Stimulated activated naive B cell treated with anti-CD40 and anti-IgM and Interleukin-4, amounts not matched to agents 10 μg/mL and 1 μg/mL and 100 μg/mL, for 72 hours (primary cell): ENCODE measurements at regions not wholly inside any gene's neighbourhood (a gene's known extent, or its start where the extent isn't known, plus 50 kb on each side); places are given as distances from the start of the nearest gene placed in this dataset.

ENCODE experiments used
- ATAC-seq, 2 donors: fragments of 150-1000 bp; cut with Tn5 transposase; replicated peaks; 2 replicates each; pipeline ENCODE4 v1.10.0; 2021; ENCODE audit warnings: moderate library complexity in 1 of 2
- DNase-seq: peaks from one replicate; pipeline ENCODE4 v3.0.0; 2021
- H3K27ac Mint-ChIP-seq: one replicate; pipeline ENCODE4 v1.8.0; 2022; ENCODE audit warnings: mild to moderate bottlenecking, mixed read lengths
- H3K27me3 Mint-ChIP-seq, 2 donors: one replicate each; pipeline ENCODE4 v1.8.0; 2022; ENCODE audit warnings: mixed read lengths in 2 of 2
- H3K36me3 Mint-ChIP-seq, 2 donors: one replicate each; pipeline ENCODE4 v1.8.0; 2022; ENCODE audit warnings: mixed read lengths in 2 of 2, mild to moderate bottlenecking in 1 of 2
- H3K4me1 Mint-ChIP-seq, 2 donors: one replicate each; pipeline ENCODE4 v1.8.0; 2022; ENCODE audit warnings: mixed read lengths in 2 of 2, mild to moderate bottlenecking in 1 of 2
- H3K4me3 Mint-ChIP-seq, 2 donors: one replicate each; pipeline ENCODE4 v1.8.0; 2022; ENCODE audit warnings: mild to moderate bottlenecking in 2 of 2, mixed read lengths in 2 of 2, moderate library complexity in 1 of 2
- H3K9me3 Mint-ChIP-seq, 2 donors: one replicate each; pipeline ENCODE4 v1.8.0; 2022; ENCODE audit warnings: mixed read lengths in 2 of 2, mild to moderate bottlenecking in 1 of 2

DNA sequence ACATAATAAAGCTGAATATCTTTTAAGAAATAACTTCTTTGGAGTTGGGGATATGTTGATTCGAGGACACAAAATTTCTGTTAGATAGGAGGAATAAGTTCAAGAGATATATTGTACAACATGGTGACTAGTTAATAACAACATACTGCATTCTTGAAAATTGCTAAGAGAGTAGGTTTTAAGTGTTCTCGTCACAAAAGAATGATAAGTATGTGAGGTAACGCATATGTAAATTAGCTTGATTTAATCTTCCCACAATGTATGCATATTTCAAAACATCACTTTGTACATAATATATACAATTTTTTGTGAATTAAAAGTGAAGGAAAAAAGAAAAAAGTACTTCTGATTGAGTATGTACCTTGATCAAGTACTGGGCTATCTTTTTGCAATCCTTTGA, 428.0 kb upstream of the TRPC7 start:
- Mint-ChIP-seq H3K9me3 (peaks cover 0 to 3% of the 10 kb centered on the region in 2 donors), H3K27me3 (no peaks in the 10 kb centered on the region), H3K4me3 (no peak overlapping the region), H3K27ac (no peak overlapping the region), H3K36me3 (no peaks in the 10 kb centered on the region), H3K4me1 (no peaks in the 10 kb centered on the region)
- no peak for ATAC-seq
- no peak for DNase-seq

DNA sequence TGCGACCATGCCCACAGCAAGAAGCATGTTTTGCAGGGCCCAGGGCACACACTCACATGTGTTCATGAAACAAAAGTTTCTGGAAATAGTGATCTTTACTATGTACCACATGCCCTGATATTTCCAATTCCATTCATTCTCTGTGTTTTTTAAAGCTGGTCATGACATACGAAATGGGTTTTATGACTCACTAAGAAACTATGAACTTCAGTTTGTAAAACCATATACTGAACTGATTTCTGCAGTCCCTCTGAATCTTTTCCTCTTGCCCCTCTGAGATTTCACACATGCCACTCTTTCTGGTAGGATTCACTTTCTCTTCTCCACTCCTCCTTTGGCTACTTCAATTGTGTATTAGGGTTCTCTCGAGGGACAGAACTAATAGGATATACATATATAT, 416.1 kb upstream of the TRPC7 start:
- H3K4me1 Mint-ChIP-seq: no peaks in the 10 kb centered on the region
- DNase-seq: no peak
- H3K36me3 Mint-ChIP-seq: no peaks in the 10 kb centered on the region
- ATAC-seq: no peak
- peaks cover 3 to 5% of the 10 kb centered on the region in 2 donors for H3K9me3 Mint-ChIP-seq
- peaks cover 0 to 4% of the 10 kb centered on the region in 2 donors for H3K27me3 Mint-ChIP-seq
- H3K4me3 Mint-ChIP-seq: no peak overlapping the region
- H3K27ac Mint-ChIP-seq: no peak overlapping the region

DNA sequence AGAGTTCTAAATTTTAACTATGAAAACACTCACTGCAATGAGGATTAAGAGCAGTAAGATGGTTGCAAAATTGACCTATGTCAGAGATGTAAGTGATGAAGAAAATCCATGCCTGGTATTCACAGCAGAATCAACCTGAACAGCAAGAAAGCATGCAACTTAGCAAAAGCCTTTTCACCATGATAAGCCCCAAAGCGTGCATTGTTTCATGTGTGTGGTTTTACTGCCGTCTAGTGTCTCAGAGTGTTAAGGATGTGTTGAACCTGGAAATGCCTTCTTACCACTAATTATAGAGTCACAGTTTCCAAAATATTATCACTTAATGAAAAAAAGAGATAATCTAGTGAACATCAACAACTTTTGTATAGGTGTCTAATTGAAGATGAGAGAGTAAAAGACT, 415.2 kb upstream of the TRPC7 start:
- DNase-seq (no peak), ATAC-seq (no peak)
- Mint-ChIP-seq H3K27ac (no peak overlapping the region), H3K4me3 (no peak overlapping the region), H3K4me1 (no peaks in the 10 kb centered on the region), H3K9me3 (peaks cover 4 to 5% of the 10 kb centered on the region in 2 donors), H3K27me3 (peaks cover 0 to 4% of the 10 kb centered on the region in 2 donors), H3K36me3 (no peaks in the 10 kb centered on the region)

DNA sequence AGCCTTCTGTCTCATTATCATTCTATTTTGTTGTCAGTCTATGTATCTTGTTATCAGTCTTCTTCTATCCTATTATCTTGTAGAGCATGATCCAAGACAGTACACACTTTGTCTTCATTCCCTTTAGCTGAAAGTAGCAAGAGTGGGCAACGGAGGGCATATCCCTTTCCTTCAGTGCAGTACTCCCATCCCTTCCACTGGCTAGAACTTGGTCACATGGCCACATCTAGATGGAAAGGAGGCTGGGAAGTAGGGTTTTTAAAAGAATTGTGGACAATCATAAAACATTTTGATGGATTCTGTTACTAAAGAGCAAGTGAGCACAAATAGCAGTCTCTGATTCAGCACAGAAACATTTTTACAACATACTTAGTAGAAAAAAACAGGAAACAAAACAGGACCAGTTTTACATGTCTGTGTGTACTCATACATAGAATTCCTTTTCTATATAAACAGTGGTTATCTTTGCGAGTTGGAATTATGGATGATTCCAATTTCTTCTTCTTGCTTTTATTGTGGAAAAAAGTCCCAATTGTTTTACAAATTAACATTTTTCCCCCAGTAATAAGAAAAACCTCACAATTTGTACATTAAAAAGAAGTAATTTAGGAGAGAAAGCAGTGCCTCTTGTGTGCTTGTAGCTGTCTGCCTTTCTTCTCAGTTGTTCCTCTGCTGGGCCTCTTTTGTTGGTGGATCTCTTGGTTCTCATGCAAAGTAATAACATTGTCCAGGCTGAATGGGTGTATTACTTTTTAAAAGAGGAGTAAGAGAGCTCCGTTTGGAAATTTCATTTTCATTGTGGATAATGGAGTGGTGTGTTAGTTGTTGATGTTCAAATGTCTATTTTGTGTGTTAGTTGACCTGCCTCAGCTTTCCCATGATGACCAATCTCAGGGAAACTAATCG, 410.9 kb upstream of the TRPC7 start:
- no peak for ATAC-seq
- peaks cover 0 to 3% of the 10 kb centered on the region in 2 donors for H3K9me3 Mint-ChIP-seq
- no peak overlapping the region for H3K27ac Mint-ChIP-seq

DNA sequence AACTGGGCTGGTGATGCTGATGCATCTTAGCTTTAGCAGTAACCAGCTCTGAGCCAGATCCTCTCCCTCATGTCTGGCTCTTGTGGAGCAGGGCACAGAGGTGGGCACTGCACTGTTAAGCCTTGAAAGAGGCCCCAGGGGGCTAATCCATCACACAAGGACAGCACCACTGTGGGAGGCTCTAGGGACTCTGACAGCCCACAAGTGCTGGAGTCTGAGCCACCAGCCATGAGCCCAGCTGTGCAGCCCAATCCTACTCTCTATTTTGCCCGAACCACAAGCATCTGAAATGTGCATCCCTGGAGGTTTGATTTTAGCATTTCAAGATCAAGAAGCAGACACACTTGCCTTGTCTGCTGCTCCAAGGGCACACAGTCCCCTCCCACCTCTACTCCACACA, 407.1 kb upstream of the TRPC7 start:
- Mint-ChIP-seq H3K36me3 (no peaks in the 10 kb centered on the region), H3K9me3 (peaks cover 0 to 3% of the 10 kb centered on the region in 2 donors), H3K4me1 (peaks cover 0 to 3% of the 10 kb centered on the region in 2 donors), H3K4me3 (no peak overlapping the region), H3K27ac (no peak overlapping the region), H3K27me3 (peaks cover 0 to 4% of the 10 kb centered on the region in 2 donors)
- ATAC-seq (no peak), DNase-seq (no peak)

More for the DNA sequence above, 410.9 kb upstream of the TRPC7 start:
- no peak overlapping the region for H3K4me3 Mint-ChIP-seq
- H3K36me3 Mint-ChIP-seq: no peaks in the 10 kb centered on the region
- no peaks in the 10 kb centered on the region for H3K4me1 Mint-ChIP-seq
- H3K27me3 Mint-ChIP-seq: no peaks in the 10 kb centered on the region
- DNase-seq: no peak

DNA sequence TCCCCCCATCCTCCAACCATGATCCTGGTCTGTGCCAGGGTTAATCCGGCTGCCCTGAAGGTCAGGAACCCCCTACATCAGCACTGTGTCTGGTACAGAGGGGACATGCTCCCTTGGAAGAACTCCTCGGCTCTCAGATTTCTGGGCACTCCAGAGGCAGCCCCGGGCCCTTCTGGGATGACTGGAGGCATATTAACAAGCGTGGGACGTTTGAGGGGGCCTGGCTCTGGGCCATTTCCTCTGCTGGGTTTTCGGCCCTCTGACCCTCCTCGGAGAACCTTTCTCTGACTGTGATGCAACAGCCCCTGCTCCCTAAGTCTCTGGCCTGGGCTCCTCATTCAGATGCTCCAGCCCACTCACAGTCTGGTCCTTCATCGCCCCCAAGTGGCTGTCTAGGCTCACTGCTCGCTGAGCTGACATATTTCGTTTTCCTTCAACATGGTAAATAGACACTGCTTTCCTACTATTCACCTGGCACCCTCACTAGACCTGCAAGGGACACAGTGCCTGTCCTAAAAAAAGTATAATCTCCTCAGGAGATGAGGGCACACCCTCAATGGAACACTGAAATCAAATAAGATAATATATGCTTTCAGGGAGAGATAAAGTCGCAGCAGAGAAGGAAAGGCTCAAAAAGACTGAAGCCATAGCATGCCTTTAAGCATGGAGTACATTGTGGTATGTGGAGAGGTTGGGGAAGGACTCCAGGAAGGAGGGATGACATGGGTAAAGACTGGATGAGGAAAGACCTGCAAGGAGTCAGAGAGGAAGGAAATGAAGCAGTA, 404.7 kb upstream of the TRPC7 start:
- peaks cover 0 to 3% of the 10 kb centered on the region in 2 donors for H3K4me1 Mint-ChIP-seq
- H3K9me3 Mint-ChIP-seq: no peaks in the 10 kb centered on the region
- H3K27ac Mint-ChIP-seq: no peak overlapping the region
- H3K4me3 Mint-ChIP-seq: no peak overlapping the region
- H3K36me3 Mint-ChIP-seq: no peaks in the 10 kb centered on the region
- ATAC-seq: peak; percentile 67
- H3K27me3 Mint-ChIP-seq: peaks cover 0 to 4% of the 10 kb centered on the region in 2 donors
- peak; percentile 3 for DNase-seq

DNA sequence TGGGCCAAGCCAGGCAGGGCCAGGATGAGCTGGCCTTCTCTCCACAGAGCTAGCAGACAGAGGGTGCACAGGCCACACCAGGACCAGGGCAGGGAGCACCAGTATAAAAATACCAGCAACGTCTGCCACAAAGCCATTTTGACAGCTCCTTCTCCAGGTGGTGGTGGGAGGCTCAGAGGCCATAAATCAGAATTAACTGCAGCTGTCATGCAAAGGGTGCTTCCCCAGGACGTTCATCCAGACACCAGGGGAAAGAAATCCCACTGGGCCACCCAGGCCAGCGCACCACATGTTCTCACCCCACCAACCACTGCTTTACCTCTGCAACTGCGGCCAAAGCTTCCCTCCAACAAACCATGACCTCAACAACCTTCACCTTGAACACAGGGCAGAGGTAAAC, 403.7 kb upstream of the TRPC7 start:
- H3K36me3 Mint-ChIP-seq: no peaks in the 10 kb centered on the region
- no peak for DNase-seq
- peaks cover 0 to 4% of the 10 kb centered on the region in 2 donors for H3K27me3 Mint-ChIP-seq
- peak in 1 of 2 donors; percentile 13 for ATAC-seq
- H3K9me3 Mint-ChIP-seq: no peaks in the 10 kb centered on the region
- no peak overlapping the region for H3K4me3 Mint-ChIP-seq
- peaks cover 0 to 3% of the 10 kb centered on the region in 2 donors for H3K4me1 Mint-ChIP-seq
- no peak overlapping the region for H3K27ac Mint-ChIP-seq

DNA sequence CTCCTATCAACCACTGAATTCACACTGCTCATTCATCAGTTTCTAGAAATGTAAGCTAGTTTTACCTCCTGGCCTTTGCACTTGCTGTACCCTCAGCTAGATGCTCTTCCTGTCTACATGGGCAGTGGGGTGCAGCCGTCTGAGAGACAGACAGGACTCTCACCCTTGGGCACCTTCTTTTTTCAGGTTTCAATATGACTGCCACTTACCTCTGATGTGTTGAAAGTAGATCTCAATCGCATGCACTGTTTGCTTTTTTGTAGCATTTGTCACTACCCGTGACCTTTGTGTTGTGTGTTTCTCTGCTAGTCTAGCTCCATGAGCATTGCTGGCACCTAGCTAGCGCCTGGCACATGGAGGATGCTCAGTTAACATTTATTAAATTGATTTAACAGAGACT, 403.1 kb upstream of the TRPC7 start:
- H3K27me3 Mint-ChIP-seq: peaks cover 0 to 4% of the 10 kb centered on the region in 2 donors
- H3K36me3 Mint-ChIP-seq: no peaks in the 10 kb centered on the region
- H3K4me3 Mint-ChIP-seq: no peak overlapping the region
- DNase-seq: no peak
- peak in 1 of 2 donors; percentile 31 for ATAC-seq
- no peak overlapping the region for H3K27ac Mint-ChIP-seq
- H3K9me3 Mint-ChIP-seq: no peaks in the 10 kb centered on the region
- peaks cover 0 to 3% of the 10 kb centered on the region in 2 donors for H3K4me1 Mint-ChIP-seq

DNA sequence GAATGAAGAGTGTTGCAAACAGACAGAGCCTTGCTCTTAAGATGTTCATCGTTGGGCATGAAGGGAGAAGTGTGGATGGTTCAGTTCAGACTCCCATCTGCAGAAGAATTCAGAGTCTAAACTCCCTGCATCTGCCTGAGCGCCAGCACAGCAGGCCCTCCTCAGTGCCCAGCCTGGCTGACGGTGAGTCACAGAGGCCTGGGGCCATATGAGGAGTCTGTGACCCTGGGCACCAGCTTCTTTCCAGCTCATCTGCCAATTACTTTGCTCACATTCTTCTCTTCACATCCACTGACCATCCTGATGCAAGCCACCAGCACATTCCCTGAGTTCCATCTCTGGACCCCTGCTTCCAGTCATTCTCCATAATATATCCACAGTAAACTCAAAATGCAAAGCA, 401.1 kb upstream of the TRPC7 start:
- H3K27me3 Mint-ChIP-seq: peaks cover 0 to 4% of the 10 kb centered on the region in 2 donors
- no peak overlapping the region for H3K4me3 Mint-ChIP-seq
- no peak for DNase-seq
- peaks cover 0 to 3% of the 10 kb centered on the region in 2 donors for H3K4me1 Mint-ChIP-seq
- H3K36me3 Mint-ChIP-seq: no peaks in the 10 kb centered on the region
- H3K27ac Mint-ChIP-seq: no peak overlapping the region
- no peaks in the 10 kb centered on the region for H3K9me3 Mint-ChIP-seq
- ATAC-seq: no peak

DNA sequence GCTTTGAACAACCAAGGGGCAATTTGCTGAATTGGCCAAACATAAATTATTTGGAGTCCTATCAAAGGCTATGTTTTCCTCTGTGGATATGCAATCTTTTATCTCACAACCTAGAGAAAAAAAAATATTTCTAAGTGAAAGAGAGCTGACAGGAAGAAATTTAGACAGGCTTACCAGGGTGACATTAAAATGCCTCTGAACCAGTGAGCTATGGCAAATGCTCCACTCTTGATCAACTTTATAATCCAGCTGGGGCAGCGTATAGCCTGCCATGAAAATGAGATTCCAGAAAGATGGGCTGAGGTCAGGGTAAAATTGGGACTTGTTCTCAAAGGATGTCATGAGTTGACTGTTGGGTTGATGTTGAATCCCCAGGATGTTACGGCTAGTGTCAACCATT, 399.3 kb upstream of the TRPC7 start:
- Mint-ChIP-seq H3K36me3 (no peaks in the 10 kb centered on the region), H3K27me3 (no peaks in the 10 kb centered on the region), H3K27ac (no peak overlapping the region), H3K9me3 (no peaks in the 10 kb centered on the region), H3K4me3 (no peak overlapping the region), H3K4me1 (peaks cover 0 to 3% of the 10 kb centered on the region in 2 donors)
- no peak for ATAC-seq
- DNase-seq: no peak

DNA sequence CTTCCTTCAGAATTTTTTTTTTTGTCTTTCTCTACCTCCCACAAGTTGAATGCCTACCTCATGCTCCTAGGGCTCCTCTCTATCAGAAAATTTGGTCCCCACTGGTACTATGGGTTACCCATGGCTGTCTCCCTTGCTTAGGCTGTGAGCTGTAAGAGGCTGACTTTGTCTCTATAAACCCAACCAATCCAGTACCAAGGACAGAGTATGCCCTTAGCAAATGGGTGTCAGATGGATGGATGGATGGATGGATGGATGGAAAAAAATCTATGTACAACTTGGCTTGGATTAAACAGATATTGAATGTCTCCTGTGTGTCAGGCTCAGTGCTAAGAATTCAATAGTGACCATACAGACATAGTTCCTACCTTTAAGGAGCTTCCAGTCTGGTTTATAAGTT, 398.2 kb upstream of the TRPC7 start:
- Mint-ChIP-seq H3K27me3 (no peaks in the 10 kb centered on the region), H3K4me1 (no peaks in the 10 kb centered on the region), H3K27ac (no peak overlapping the region), H3K4me3 (no peak overlapping the region), H3K9me3 (peaks cover 0 to 2% of the 10 kb centered on the region in 2 donors), H3K36me3 (no peaks in the 10 kb centered on the region)
- DNase-seq: no peak
- no peak for ATAC-seq

DNA sequence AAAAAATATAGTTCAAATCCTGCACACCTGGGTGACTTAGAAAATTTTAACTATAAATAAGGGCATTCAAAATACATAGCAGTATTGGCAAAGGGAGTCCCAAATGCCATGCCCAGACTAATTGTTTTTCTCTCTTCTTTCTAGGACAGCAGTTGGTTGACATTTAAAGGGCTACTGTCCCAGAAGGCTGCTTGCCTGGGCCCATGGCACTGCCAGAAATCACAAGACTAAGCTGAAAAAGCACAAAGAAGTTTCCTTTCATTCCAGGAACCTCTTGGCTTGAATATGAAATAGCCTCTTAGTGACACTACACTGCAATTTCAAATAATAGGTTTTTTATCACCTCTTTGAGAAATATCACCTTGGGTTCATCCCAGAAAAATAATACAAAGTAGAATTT, 388.9 kb upstream of the TRPC7 start:
- DNase-seq: no peak
- no peaks in the 10 kb centered on the region for H3K4me1 Mint-ChIP-seq
- peaks cover 0 to 2% of the 10 kb centered on the region in 2 donors for H3K9me3 Mint-ChIP-seq
- no peak for ATAC-seq
- H3K36me3 Mint-ChIP-seq: no peaks in the 10 kb centered on the region
- H3K4me3 Mint-ChIP-seq: no peak overlapping the region
- no peak overlapping the region for H3K27ac Mint-ChIP-seq
- H3K27me3 Mint-ChIP-seq: no peaks in the 10 kb centered on the region

DNA sequence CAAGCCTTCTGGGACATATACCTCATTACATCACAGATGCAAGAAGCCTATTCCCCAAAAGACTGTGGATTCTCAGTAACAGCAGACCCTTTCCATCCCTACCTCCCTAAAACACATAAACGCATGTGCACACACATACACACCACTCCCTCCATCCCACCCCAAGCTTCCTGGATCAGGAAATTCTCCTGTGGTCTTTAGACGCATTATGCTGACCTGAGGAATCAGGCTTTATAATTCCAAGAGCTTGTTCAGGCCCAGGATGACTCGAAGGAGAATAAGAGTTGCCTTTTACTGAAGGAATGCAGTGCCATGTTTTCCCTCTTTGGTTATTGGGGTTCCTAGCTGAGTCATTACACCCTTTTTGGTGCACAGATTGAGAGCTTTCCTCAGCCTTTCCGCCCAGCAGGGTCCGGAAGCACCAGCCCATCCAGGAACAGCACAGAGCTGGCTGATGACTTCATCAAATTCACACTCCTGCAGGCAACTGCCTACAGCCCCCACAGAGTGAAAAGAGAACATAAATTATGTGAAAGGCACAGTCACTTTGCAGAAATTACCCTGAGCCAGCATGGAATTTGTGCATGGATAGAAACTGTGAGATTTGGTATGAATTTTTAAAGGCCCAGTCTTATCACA, 385.0 kb upstream of the TRPC7 start:
- Mint-ChIP-seq H3K4me1 (no peaks in the 10 kb centered on the region), H3K9me3 (peaks cover 0 to 3% of the 10 kb centered on the region in 2 donors), H3K36me3 (no peaks in the 10 kb centered on the region), H3K27me3 (no peaks in the 10 kb centered on the region), H3K4me3 (no peak overlapping the region), H3K27ac (no peak overlapping the region)
- ATAC-seq (no peak), DNase-seq (no peak)

DNA sequence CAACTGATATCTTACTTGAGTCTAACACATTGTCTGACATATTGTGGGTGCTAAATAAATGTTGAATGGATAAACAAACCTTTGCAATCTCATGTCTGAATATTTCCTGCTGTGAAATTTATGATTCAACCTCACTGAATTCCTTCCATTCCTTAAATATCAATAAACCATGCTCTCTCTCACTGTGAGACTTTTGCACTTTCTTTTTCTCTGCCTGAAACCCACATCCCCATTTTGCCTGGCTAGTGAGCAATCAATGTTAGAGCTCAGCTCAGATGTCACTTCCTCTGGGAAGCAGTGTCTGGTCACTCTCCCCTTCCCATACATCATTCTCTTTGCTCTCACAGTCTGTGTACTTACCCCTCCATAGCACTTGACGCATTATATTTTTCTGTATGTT, 383.7 kb upstream of the TRPC7 start:
- DNase-seq: no peak
- no peak for ATAC-seq
- H3K4me3 Mint-ChIP-seq: no peak overlapping the region
- no peaks in the 10 kb centered on the region for H3K4me1 Mint-ChIP-seq
- no peaks in the 10 kb centered on the region for H3K27me3 Mint-ChIP-seq
- no peaks in the 10 kb centered on the region for H3K36me3 Mint-ChIP-seq
- H3K27ac Mint-ChIP-seq: no peak overlapping the region
- H3K9me3 Mint-ChIP-seq: peaks cover 2 to 6% of the 10 kb centered on the region in 2 donors
